ENCODE measurements at regions not wholly inside any gene's neighbourhood (a gene's known extent, or its start where the extent isn't known, plus 50 kb on each side); places are given as distances from the start of the nearest gene placed in this dataset.

DNA sequence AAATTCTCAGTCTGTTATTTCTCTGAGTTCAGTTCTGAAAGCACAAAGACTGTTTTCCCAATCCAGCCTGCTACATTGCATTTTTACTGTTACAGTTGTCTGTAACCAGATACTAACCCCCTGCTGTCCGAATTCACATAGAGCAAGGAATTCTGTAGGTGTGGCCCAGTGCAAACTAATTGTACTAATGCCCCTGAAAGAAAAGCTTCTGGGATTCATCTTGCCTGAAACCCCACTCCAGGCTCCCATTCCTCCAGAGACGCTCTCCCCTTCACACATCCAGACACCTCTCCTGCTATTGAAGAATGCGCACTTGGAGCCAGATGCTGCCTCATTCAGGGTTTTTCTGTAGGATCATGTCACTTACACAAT is 127.0 kb downstream of the TTC32 start:
- TF ChIP-seq, protein P1, sequence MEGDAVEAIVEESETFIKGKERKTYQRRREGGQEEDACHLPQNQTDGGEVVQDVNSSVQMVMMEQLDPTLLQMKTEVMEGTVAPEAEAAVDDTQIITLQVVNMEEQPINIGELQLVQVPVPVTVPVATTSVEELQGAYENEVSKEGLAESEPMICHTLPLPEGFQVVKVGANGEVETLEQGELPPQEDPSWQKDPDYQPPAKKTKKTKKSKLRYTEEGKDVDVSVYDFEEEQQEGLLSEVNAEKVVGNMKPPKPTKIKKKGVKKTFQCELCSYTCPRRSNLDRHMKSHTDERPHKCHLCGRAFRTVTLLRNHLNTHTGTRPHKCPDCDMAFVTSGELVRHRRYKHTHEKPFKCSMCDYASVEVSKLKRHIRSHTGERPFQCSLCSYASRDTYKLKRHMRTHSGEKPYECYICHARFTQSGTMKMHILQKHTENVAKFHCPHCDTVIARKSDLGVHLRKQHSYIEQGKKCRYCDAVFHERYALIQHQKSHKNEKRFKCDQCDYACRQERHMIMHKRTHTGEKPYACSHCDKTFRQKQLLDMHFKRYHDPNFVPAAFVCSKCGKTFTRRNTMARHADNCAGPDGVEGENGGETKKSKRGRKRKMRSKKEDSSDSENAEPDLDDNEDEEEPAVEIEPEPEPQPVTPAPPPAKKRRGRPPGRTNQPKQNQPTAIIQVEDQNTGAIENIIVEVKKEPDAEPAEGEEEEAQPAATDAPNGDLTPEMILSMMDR (conservative IDR thresholded peaks at IDR 0.05) = no peak
- no peak for TF ChIP-seq ZFX (IDR thresholded peaks at IDR 0.05)

Data from C4-2B (cell line).